Esophagus (tissue), 2 donors: ENCODE measurements at regions not wholly inside any gene's neighbourhood (a gene's known extent, or its start where the extent isn't known, plus 50 kb on each side); places are given as distances from the start of the nearest gene placed in this dataset.

Experiments
- H3K27ac ChIP-seq, 2 donors: one replicate each; pipeline ENCODE4 v1.5.1; 2013; ENCODE audit warnings: low read depth in 2 of 2, mild to moderate bottlenecking in 2 of 2, inconsistent platforms in 1 of 2, low read length in 1 of 2, moderate library complexity in 1 of 2
- H3K27me3 ChIP-seq, 2 donors: one replicate each; pipeline ENCODE4 v1.6.1; 2013; ENCODE audit warnings: low read length in 2 of 2, control low read depth in 1 of 2, mild to moderate bottlenecking in 1 of 2; ENCODE audit not compliant: insufficient read depth in 2 of 2, control insufficient read depth in 1 of 2
- H3K36me3 ChIP-seq, 2 donors: one replicate each; pipeline ENCODE4 v1.6.1; 2013; ENCODE audit warnings: low read length in 1 of 2; ENCODE audit not compliant: control insufficient read depth in 2 of 2, insufficient read depth in 2 of 2
- H3K4me1 ChIP-seq, 2 donors: one replicate each; pipeline ENCODE4 v1.6.1; 2013; ENCODE audit warnings: low read length in 1 of 2; ENCODE audit not compliant: control insufficient read depth in 2 of 2, insufficient read depth in 2 of 2
- H3K4me3 ChIP-seq, 2 donors: one replicate each; pipeline ENCODE4 v1.5.1; 2013; ENCODE audit warnings: low read length in 2 of 2, mild to moderate bottlenecking in 2 of 2, low read depth in 1 of 2, moderate library complexity in 1 of 2
- H3K9me3 ChIP-seq, 2 donors: one replicate each; pipeline ENCODE4 v1.6.1; 2013; ENCODE audit warnings: mild to moderate bottlenecking in 2 of 2, low read depth in 1 of 2, low read length in 1 of 2, moderate library complexity in 1 of 2; ENCODE audit not compliant: control insufficient read depth in 2 of 2, insufficient read depth in 1 of 2
- WGBS, 2 donors: extraction: QIAGEN DNeasy Blood & Tissue Kit; methylation state at CpG; one replicate each; pipeline ENCODE4 v1.1.7; 2013; 5-methylcytosine and 5-hydroxymethylcytosine counted together
- donor health status: healthy with polysubstance abuse.
- donor health status: Bipolar disorder and iron deficiency.

- no peak overlapping the region for H3K27ac ChIP-seq
- H3K4me3 ChIP-seq, result no peak overlapping the region
- no peaks in the 10 kb centered on the region for H3K36me3 ChIP-seq
- H3K9me3 ChIP-seq, result no peaks in the 10 kb centered on the region
- no peaks in the 10 kb centered on the region for H3K27me3 ChIP-seq
- no peaks in the 10 kb centered on the region for H3K4me1 ChIP-seq
These were observed 772.1 kb upstream of the MAP3K7 start for GRCh38 chr6:91358986-91359385.

- Histone ChIP-seq H3K9me3 (no peaks in the 10 kb centered on the region), H3K4me1 (no peaks in the 10 kb centered on the region), H3K4me3 (no peak overlapping the region), H3K27me3 (no peaks in the 10 kb centered on the region), H3K27ac (no peak overlapping the region), H3K36me3 (no peaks in the 10 kb centered on the region)
- 57 to 58% methylated on average over 4 of the region's 4 CpGs for WGBS, 2 donors
These were observed 766.0 kb upstream of the MAP3K7 start for GRCh38 chr6:91352878-91353277.

DNA sequence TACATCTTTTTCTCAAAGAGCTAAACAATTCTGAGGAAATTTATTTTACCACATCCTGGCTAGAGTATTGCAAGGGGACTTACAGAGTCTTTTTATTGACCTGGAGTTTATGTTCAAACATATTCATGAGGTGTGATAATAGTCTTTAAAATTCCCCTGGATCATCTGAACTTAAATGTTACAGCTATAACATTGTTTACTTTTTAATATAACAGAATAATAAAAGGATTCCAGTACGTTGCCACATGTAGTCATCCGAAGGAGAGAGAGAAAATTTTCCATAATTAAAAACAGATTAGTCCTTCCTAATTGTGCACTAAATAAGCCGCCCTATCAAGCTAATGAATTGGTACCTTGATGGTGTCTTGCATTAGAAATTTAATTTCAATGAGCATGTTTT, 765.4 kb upstream of the MAP3K7 start:
- Histone ChIP-seq H3K27me3 (no peaks in the 10 kb centered on the region), H3K9me3 (no peaks in the 10 kb centered on the region), H3K27ac (no peak overlapping the region), H3K4me3 (no peak overlapping the region), H3K36me3 (no peaks in the 10 kb centered on the region), H3K4me1 (no peaks in the 10 kb centered on the region)
- 66 to 71% methylated on average over 3 of the region's 3 CpGs for WGBS, 2 donors

DNA sequence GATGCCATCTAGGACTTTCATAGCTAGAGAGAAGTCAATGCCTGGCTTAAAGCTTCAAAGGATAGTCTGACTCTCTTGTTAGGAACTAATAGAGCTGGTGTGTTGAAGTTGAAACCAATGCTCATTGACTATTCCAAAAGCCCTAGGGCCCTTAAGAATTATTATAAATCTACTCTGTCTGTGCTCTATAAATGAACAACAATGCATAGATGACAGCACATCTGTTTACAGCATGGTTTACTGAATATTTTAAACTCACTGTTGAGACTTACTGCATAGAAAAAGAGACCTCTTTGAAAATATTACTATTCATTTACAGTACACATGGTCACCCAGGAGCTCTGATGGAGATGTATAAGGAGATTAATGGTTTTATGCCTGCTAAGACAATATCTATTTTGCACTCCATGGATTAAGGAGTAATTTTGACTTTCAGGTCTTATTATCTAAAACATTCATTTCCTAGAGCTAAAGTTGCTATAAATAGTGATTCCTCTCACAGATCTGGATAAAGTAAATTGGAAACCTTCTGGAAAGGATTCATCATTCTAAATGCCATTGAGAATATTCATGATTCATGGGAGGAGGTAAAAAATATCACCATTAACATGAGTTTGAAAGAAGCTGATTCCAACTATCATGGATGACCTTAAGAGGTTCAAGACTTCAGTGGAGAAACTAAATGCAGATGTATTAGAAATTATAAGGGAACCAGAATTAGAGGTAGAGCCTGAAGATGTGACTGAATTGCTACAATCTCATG, 763.5 kb upstream of the MAP3K7 start:
- no peaks in the 10 kb centered on the region for H3K4me1 ChIP-seq
- H3K27me3 ChIP-seq, result no peaks in the 10 kb centered on the region
- H3K27ac ChIP-seq, result no peak overlapping the region
- H3K9me3 ChIP-seq, result no peaks in the 10 kb centered on the region
- no peaks in the 10 kb centered on the region for H3K36me3 ChIP-seq
- H3K4me3 ChIP-seq, result no peak overlapping the region

GRCh38 chr6:91341473-91341872, 754.6 kb upstream of the MAP3K7 start:
- 45 to 52% methylated on average over 3 of the region's 3 CpGs for WGBS, 2 donors
- Histone ChIP-seq H3K9me3 (no peaks in the 10 kb centered on the region), H3K27ac (no peak overlapping the region), H3K4me1 (no peaks in the 10 kb centered on the region), H3K4me3 (no peak overlapping the region), H3K27me3 (no peaks in the 10 kb centered on the region), H3K36me3 (no peaks in the 10 kb centered on the region)

GRCh38 chr6:91340896-91341395, 754.1 kb upstream of the MAP3K7 start:
- WGBS, 2 donors, result 59 to 63% methylated on average over 3 of the region's 3 CpGs
- no peaks in the 10 kb centered on the region for H3K36me3 ChIP-seq
- H3K27ac ChIP-seq, result no peak overlapping the region
- no peaks in the 10 kb centered on the region for H3K4me1 ChIP-seq
- H3K27me3 ChIP-seq, result no peaks in the 10 kb centered on the region
- H3K4me3 ChIP-seq, result no peak overlapping the region
- H3K9me3 ChIP-seq, result no peaks in the 10 kb centered on the region

DNA sequence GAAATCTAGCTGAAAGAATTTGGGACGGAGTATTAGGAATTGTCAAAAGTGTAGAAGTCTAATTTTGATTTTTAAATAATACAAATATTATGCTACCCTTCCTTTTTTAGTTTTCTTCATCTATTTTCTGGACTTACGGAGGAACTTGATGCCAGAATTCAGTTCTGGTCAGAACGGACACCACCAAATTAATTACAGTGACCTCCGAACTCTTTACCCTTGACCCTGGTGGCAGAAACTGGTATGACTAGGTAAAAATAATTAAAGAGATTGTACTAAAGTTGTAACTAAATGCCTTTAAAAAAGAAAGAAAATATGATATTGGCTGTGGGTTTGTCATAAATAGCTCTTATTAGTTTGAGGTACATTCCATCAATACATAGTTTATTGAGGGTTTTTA, 751.1 kb upstream of the MAP3K7 start:
- WGBS, 2 donors, result 84 to 93% methylated on average over 4 of the region's 4 CpGs
- H3K4me3 ChIP-seq, result no peak overlapping the region
- no peaks in the 10 kb centered on the region for H3K4me1 ChIP-seq

DNA sequence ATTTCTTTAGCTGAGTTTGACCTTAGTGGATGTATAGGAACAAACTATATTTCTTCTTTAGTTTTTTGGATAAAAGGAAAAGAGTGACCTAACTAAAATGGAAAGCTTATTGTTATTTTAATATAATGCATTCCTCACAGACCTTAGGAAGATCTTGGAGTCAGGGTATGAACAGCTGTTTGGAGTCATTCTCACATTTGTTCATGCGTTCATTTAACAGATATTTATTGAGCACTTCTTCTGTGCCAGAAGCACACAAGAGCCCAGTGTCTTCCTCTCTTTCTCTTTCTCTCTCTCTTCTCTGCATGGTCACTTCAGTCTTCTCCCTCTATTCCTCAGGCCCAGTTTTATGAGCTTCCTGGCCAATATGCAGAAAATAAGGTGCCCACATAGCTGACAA, 744.0 kb upstream of the MAP3K7 start:
- Histone ChIP-seq H3K4me1 (no peaks in the 10 kb centered on the region), H3K4me3 (no peak overlapping the region), H3K9me3 (no peaks in the 10 kb centered on the region), H3K27me3 (no peaks in the 10 kb centered on the region), H3K27ac (no peak overlapping the region), H3K36me3 (no peaks in the 10 kb centered on the region)
- 73 to 81% methylated on average over 1 of the region's 1 CpG for WGBS, 2 donors

More for the DNA sequence above, 751.1 kb upstream of the MAP3K7 start:
- H3K36me3 ChIP-seq, result no peaks in the 10 kb centered on the region
- no peak overlapping the region for H3K27ac ChIP-seq
- no peaks in the 10 kb centered on the region for H3K27me3 ChIP-seq
- H3K9me3 ChIP-seq, result no peaks in the 10 kb centered on the region

DNA sequence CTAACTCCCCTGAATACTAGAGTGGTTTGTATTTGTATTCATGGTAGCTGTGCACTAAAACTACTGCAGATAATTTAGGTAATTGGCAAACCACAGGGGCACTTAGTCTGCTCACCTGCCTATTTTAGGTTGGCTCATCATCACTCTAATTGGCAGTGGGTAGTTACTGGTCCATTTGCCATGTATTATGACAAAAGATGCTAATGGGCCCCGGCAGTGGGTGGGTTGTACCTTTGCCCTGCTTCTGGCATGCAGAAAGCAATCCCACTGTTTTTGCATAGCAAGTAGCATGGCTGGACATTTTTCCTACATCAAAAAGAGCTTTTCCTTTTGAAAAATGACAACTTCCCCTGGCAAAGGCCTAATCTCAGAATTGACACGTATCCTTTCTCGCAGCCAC, 741.4 kb upstream of the MAP3K7 start:
- no peaks in the 10 kb centered on the region for H3K36me3 ChIP-seq
- no peaks in the 10 kb centered on the region for H3K4me1 ChIP-seq
- 89 to 91% methylated on average over 3 of the region's 3 CpGs for WGBS, 2 donors
- no peak overlapping the region for H3K27ac ChIP-seq
- H3K4me3 ChIP-seq, result no peak overlapping the region
- H3K9me3 ChIP-seq, result no peaks in the 10 kb centered on the region
- no peaks in the 10 kb centered on the region for H3K27me3 ChIP-seq

DNA sequence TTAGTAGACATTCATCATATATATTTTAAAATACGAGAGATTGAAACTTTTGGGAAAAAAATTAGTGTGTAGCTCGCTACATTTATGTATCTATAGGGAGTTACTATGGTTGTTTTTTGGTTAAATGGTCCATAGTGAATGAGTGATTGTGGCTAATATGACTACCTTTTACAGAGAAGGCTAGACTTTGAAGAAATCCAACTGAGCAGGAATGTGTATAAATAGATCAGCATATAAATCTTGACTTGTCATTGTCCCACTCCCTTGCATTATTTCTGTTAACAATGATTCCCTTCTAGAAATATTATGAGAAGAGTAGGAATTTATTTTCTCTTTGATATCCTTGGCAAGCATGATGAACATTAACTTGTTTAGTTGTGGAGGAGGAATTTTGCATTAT, 737.8 kb upstream of the MAP3K7 start:
- no peaks in the 10 kb centered on the region for H3K9me3 ChIP-seq
- no peaks in the 10 kb centered on the region for H3K4me1 ChIP-seq
- H3K27me3 ChIP-seq, result no peaks in the 10 kb centered on the region
- H3K36me3 ChIP-seq, result no peaks in the 10 kb centered on the region
- WGBS, 2 donors, result 69 to 79% methylated on average over 2 of the region's 2 CpGs
- no peak overlapping the region for H3K4me3 ChIP-seq
- H3K27ac ChIP-seq, result no peak overlapping the region
